GM23338 (cell line): ENCODE measurements at regions not wholly inside any gene's neighbourhood (a gene's known extent, or its start where the extent isn't known, plus 50 kb on each side); places are given as distances from the start of the nearest gene placed in this dataset.

ENCODE experiments used
- CREB1 ChIP-seq: fragments of 250-450 bp; sonication (Bioruptor Pico); IDR thresholded peaks from 2 replicates; pipeline ENCODE4 v1.5.0; 2020; ENCODE audit warnings: low read depth, mild to moderate bottlenecking, moderate library complexity
- CTCF ChIP-seq, 2 experiments: fragments of 200-600 bp in 1 of 2; sonication (generic) in 1 of 2; conservative IDR thresholded peaks; 2 replicates each; pipeline versions ENCODE4 v1.5.1 to v1.6.1; 2016 to 2017; ENCODE audit warnings: antibody characterized with exemption in 2 of 2, low read depth in 2 of 2, mild to moderate bottlenecking in 2 of 2, moderate library complexity in 1 of 2
- EZH2 ChIP-seq: fragments of 200-600 bp; sonication (generic); IDR thresholded peaks from one replicate; pipeline ENCODE4 v1.8.0; 2017; ENCODE audit warnings: antibody characterized with exemption, mild to moderate bottlenecking, low read depth; ENCODE audit not compliant: unreplicated experiment
- EZH2phosphoT487 ChIP-seq: fragments of 200-600 bp; sonication (generic); IDR thresholded peaks from one replicate; pipeline ENCODE4 v1.8.1; 2018; ENCODE audit warnings: antibody characterized with exemption; ENCODE audit not compliant: unreplicated experiment
- POLR2AphosphoS5 ChIP-seq: IDR thresholded peaks from 2 replicates; pipeline ENCODE4 v1.6.1; 2016; ENCODE audit warnings: antibody characterized with exemption, low read depth
- STAT1 ChIP-seq: IDR thresholded peaks from one replicate; pipeline ENCODE4 v1.6.1; 2016; ENCODE audit warnings: antibody characterized with exemption; ENCODE audit not compliant: unreplicated experiment
- TF ChIP-seq, protein P1 (sequence below): IDR thresholded peaks from one replicate; pipeline ENCODE4 v1.6.1; 2018; ENCODE audit warnings: antibody characterized with exemption; ENCODE audit not compliant: unreplicated experiment

DNA sequence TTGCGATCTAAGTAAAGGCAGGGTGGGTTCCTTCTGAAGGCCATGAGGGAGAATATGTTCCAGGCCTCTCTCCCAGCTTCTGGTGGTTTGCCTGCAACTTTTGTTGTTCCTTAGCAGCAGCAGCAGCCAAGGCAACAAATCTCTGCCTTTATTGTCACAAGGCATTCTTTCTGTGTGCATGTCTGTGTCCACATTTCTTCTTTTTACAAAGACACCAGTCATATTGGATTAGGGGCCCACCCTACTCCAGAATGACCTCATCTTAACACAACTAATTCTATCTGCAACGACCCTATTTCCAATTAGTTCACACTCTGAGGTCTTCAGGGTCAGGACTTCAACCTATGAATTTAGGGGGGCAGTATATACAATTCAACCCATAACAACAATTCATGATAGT is 587.5 kb downstream of the XIRP2 start:
- no peak for TF ChIP-seq CTCF (conservative IDR thresholded peaks at IDR 0.05; ENCODE audit: low read depth in 2 of 2)
- no peak for TF ChIP-seq POLR2AphosphoS5
- no peak for TF ChIP-seq CREB1 (CRISPR knock-in tag)
- no peak for TF ChIP-seq EZH2
- no peak for TF ChIP-seq STAT1
- no peak for TF ChIP-seq EZH2phosphoT487
- TF ChIP-seq, protein P1, sequence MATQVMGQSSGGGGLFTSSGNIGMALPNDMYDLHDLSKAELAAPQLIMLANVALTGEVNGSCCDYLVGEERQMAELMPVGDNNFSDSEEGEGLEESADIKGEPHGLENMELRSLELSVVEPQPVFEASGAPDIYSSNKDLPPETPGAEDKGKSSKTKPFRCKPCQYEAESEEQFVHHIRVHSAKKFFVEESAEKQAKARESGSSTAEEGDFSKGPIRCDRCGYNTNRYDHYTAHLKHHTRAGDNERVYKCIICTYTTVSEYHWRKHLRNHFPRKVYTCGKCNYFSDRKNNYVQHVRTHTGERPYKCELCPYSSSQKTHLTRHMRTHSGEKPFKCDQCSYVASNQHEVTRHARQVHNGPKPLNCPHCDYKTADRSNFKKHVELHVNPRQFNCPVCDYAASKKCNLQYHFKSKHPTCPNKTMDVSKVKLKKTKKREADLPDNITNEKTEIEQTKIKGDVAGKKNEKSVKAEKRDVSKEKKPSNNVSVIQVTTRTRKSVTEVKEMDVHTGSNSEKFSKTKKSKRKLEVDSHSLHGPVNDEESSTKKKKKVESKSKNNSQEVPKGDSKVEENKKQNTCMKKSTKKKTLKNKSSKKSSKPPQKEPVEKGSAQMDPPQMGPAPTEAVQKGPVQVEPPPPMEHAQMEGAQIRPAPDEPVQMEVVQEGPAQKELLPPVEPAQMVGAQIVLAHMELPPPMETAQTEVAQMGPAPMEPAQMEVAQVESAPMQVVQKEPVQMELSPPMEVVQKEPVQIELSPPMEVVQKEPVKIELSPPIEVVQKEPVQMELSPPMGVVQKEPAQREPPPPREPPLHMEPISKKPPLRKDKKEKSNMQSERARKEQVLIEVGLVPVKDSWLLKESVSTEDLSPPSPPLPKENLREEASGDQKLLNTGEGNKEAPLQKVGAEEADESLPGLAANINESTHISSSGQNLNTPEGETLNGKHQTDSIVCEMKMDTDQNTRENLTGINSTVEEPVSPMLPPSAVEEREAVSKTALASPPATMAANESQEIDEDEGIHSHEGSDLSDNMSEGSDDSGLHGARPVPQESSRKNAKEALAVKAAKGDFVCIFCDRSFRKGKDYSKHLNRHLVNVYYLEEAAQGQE, result no peak
